Mucosa of descending colon (tissue), 3 donors: ENCODE measurements at regions not wholly inside any gene's neighbourhood (a gene's known extent, or its start where the extent isn't known, plus 50 kb on each side); places are given as distances from the start of the nearest gene placed in this dataset.

Experiments
- ATAC-seq: fragments of 200-7000 bp; cut with Tn5 transposase; one replicate; pipeline ENCODE4 v1.9.1; 2020; ENCODE audit warnings: mild to moderate bottlenecking, moderate library complexity
- DNase-seq, 3 donors: peaks; one replicate each; pipeline ENCODE4 v3.0.0-alpha.2; 2020
- H3K36me3 ChIP-seq: fragments of 200-600 bp; one replicate; pipeline ENCODE4 v1.8.0; 2021; ENCODE audit warnings: low read depth, mild to moderate bottlenecking
- H3K4me1 ChIP-seq: fragments of 200-600 bp; one replicate; pipeline ENCODE4 v1.8.0; 2021; ENCODE audit warnings: low read depth, mild to moderate bottlenecking
- H3K4me3 ChIP-seq: fragments of 200-600 bp; one replicate; pipeline ENCODE4 v1.8.0; 2021; ENCODE audit warnings: mild to moderate bottlenecking
- H3K9me3 ChIP-seq: fragments of 200-600 bp; one replicate; pipeline ENCODE4 v1.8.0; 2021; ENCODE audit warnings: mild to moderate bottlenecking
- intact Hi-C, 2 donors: fragments of 100-400 bp; cut with DNase I in 1 of 2; cut with micrococcal nuclease in 1 of 2; formaldehyde crosslinking; loops; one replicate each; pipeline versions ENCODE4 v1.11.0 to v1.11.1; 2022; cut with DNase I, micrococcal nuclease
- TF ChIP-seq, protein P1 (sequence below): fragments of 200-600 bp; IDR thresholded peaks from one replicate; pipeline ENCODE4 v1.8.0; 2022; ENCODE audit warnings: antibody characterized with exemption, mild to moderate bottlenecking
- donor health status: DM: no; HTN: no; CAD: no; lungs with moderate emphysema.
- donor health status: DM: no; HTN: no; CAD: no.
- donor health status: DM: no; HTN: yes; CAD: no.

- Histone ChIP-seq H3K36me3 (no peaks in the 10 kb centered on the region), H3K4me1 (no peaks in the 10 kb centered on the region), H3K4me3 (no peak overlapping the region), H3K9me3 (peaks cover 16% of the 10 kb centered on the region)
- DNase-seq (no peak), ATAC-seq (no peak)
- TF ChIP-seq, protein P1, sequence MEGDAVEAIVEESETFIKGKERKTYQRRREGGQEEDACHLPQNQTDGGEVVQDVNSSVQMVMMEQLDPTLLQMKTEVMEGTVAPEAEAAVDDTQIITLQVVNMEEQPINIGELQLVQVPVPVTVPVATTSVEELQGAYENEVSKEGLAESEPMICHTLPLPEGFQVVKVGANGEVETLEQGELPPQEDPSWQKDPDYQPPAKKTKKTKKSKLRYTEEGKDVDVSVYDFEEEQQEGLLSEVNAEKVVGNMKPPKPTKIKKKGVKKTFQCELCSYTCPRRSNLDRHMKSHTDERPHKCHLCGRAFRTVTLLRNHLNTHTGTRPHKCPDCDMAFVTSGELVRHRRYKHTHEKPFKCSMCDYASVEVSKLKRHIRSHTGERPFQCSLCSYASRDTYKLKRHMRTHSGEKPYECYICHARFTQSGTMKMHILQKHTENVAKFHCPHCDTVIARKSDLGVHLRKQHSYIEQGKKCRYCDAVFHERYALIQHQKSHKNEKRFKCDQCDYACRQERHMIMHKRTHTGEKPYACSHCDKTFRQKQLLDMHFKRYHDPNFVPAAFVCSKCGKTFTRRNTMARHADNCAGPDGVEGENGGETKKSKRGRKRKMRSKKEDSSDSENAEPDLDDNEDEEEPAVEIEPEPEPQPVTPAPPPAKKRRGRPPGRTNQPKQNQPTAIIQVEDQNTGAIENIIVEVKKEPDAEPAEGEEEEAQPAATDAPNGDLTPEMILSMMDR: no peak
- intact Hi-C loops: no loop called here
Measured at GRCh38 chr4:98765771-98766170, 107.4 kb upstream of the TSPAN5 start.

DNA sequence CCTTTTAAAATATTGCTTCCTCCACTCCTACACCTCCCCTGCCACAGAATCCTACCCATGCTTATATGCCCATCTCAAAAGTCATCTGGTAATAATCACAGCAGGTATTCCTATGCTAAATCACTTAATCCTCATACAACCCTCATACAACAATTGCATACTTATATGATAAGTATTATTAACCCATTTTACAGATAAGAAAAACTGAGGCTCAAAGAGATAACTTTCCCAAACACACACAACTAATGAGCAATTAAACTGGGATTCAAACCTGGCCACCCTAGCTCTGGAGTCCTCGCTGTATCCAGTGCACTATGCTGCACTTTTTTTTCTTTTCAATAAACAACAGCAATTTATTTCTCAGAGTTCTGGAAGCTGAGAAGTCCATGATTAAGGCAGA is 99.8 kb upstream of the TSPAN5 start:
- no peak for ATAC-seq

GRCh38 chr4:98754736-98755135 is 96.3 kb upstream of the TSPAN5 start:
- Histone ChIP-seq H3K36me3 (no peaks in the 10 kb centered on the region), H3K4me1 (no peaks in the 10 kb centered on the region), H3K9me3 (no peaks in the 10 kb centered on the region), H3K4me3 (no peak overlapping the region)
- ATAC-seq (no peak), DNase-seq (no peak)
- TF ChIP-seq, protein P1: no peak
- intact Hi-C loops: no loop called here

More for the DNA sequence above, 99.8 kb upstream of the TSPAN5 start:
- Histone ChIP-seq H3K36me3 (no peaks in the 10 kb centered on the region), H3K4me3 (no peak overlapping the region), H3K4me1 (no peaks in the 10 kb centered on the region), H3K9me3 (no peaks in the 10 kb centered on the region)
- intact Hi-C loops: no loop called here
- DNase-seq: no peak
- TF ChIP-seq, protein P1: no peak

- TF ChIP-seq, protein P1: no peak
- no peaks in the 10 kb centered on the region for H3K9me3 ChIP-seq
- no peaks in the 10 kb centered on the region for H3K4me1 ChIP-seq
- DNase-seq (no peak), ATAC-seq (no peak)
- H3K36me3 ChIP-seq: no peaks in the 10 kb centered on the region
- intact Hi-C loops: no loop called here
- no peak overlapping the region for H3K4me3 ChIP-seq
Measured at GRCh38 chr4:98749206-98749605, 90.8 kb upstream of the TSPAN5 start.

GRCh38 chr4:98748609-98749008 is 90.2 kb upstream of the TSPAN5 start:
- Histone ChIP-seq H3K4me1 (no peaks in the 10 kb centered on the region), H3K4me3 (no peak overlapping the region), H3K9me3 (no peaks in the 10 kb centered on the region), H3K36me3 (no peaks in the 10 kb centered on the region)
- TF ChIP-seq, protein P1: no peak
- intact Hi-C loops: no loop called here
- no peak for ATAC-seq
- DNase-seq: no peak
